ENCODE measurements at regions not wholly inside any gene's neighbourhood (a gene's known extent, or its start where the extent isn't known, plus 50 kb on each side); places are given as distances from the start of the nearest gene placed in this dataset.

DNA sequence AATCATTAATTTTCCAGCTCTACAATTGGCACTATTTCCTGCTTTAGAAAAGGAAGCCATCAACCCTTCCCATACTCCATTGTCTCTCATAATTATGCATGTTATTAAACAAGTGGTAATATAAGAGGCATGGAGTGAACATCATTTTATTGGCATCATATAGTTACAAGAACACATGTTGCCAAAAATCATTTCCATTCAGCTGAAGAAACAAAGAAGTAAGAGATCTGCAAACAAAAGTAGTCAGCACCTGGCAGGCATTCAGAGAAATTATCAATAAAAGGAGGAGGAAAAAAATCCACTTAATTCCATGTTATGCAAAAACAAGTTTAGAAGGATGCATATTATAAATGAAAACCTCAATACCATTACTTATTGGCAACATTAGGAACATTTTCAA lies 1208.2 kb upstream of the C9orf72 start:
- no peak overlapping the region for H3K27ac ChIP-seq (ENCODE audit: low read length)
- POLR2A ChIA-PET: no interaction called here
- TF ChIP-seq TCF7L2 (IDR thresholded peaks at IDR 0.05; ENCODE audit: low read depth, low read length) (no peak), SIN3A (IDR thresholded peaks at IDR 0.05; ENCODE audit: borderline replicate concordance, insufficient read depth, low read depth, low read length) (no peak), POLR2AphosphoS5 (IDR thresholded peaks at IDR 0.05; ENCODE audit: low read depth, low read length) (no peak)
- TF ChIP-seq, protein P1, sequence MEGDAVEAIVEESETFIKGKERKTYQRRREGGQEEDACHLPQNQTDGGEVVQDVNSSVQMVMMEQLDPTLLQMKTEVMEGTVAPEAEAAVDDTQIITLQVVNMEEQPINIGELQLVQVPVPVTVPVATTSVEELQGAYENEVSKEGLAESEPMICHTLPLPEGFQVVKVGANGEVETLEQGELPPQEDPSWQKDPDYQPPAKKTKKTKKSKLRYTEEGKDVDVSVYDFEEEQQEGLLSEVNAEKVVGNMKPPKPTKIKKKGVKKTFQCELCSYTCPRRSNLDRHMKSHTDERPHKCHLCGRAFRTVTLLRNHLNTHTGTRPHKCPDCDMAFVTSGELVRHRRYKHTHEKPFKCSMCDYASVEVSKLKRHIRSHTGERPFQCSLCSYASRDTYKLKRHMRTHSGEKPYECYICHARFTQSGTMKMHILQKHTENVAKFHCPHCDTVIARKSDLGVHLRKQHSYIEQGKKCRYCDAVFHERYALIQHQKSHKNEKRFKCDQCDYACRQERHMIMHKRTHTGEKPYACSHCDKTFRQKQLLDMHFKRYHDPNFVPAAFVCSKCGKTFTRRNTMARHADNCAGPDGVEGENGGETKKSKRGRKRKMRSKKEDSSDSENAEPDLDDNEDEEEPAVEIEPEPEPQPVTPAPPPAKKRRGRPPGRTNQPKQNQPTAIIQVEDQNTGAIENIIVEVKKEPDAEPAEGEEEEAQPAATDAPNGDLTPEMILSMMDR (IDR thresholded peaks at IDR 0.05): no peak
- TF ChIP-seq, protein P2, sequence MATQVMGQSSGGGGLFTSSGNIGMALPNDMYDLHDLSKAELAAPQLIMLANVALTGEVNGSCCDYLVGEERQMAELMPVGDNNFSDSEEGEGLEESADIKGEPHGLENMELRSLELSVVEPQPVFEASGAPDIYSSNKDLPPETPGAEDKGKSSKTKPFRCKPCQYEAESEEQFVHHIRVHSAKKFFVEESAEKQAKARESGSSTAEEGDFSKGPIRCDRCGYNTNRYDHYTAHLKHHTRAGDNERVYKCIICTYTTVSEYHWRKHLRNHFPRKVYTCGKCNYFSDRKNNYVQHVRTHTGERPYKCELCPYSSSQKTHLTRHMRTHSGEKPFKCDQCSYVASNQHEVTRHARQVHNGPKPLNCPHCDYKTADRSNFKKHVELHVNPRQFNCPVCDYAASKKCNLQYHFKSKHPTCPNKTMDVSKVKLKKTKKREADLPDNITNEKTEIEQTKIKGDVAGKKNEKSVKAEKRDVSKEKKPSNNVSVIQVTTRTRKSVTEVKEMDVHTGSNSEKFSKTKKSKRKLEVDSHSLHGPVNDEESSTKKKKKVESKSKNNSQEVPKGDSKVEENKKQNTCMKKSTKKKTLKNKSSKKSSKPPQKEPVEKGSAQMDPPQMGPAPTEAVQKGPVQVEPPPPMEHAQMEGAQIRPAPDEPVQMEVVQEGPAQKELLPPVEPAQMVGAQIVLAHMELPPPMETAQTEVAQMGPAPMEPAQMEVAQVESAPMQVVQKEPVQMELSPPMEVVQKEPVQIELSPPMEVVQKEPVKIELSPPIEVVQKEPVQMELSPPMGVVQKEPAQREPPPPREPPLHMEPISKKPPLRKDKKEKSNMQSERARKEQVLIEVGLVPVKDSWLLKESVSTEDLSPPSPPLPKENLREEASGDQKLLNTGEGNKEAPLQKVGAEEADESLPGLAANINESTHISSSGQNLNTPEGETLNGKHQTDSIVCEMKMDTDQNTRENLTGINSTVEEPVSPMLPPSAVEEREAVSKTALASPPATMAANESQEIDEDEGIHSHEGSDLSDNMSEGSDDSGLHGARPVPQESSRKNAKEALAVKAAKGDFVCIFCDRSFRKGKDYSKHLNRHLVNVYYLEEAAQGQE (IDR thresholded peaks at IDR 0.05; ENCODE audit: insufficient read depth in 1 of 2, low read depth in 2 of 2, low read length in 1 of 2): no peak
- no peaks in the 10 kb centered on the region for H3K4me1 ChIP-seq (ENCODE audit: control insufficient read depth, insufficient read depth, low read length)
- no TSS peak for BruUV-seq (replicated peaks)
- no peak overlapping the region for H3K4me3 ChIP-seq (ENCODE audit: low read depth in 2 of 2, low read length in 2 of 2)
- intact Hi-C loops (cut with micrococcal nuclease; ENCODE audit: unreplicated experiment): no loop called here
- no peaks in the 10 kb centered on the region for H3K36me3 ChIP-seq (ENCODE audit: control insufficient read depth, insufficient read depth, low read length)
- H3K9me3 ChIP-seq (ENCODE audit: control insufficient read depth, insufficient read depth, low read depth, low read length): no peaks in the 10 kb centered on the region
- ATAC-seq (no peak), DNase-seq (ENCODE audit: low read depth, low spot score) (no peak)
- CTCF ChIA-PET: no interaction called here
- in situ Hi-C loops (cut with HindIII; ENCODE audit: low pct_unique_long_range_greater_than_20kb, low sequenced_read_pairs): no loop called here
- no peaks in the 10 kb centered on the region for H3K27me3 ChIP-seq (ENCODE audit: control insufficient read depth, insufficient read depth, low read length)

DNA sequence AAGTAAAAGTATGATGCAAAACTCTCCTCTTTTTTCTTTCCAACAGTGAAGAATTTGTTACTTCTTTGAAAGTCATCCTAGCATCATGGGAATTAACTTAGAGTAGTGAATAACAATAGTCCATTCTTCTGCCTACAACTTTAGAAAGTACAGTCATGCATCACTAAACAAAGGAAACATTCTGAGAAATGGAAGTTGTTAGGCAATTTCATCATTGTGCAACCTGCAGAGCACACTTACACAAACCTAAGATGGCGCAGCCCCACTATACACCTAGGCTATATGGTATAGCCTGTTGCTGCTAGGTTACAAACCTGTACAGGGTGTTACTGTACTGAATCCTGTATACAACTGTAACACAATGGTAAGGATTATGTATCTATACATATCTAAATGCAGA lies 1209.3 kb upstream of the C9orf72 start:
- in situ Hi-C loops (cut with HindIII; ENCODE audit: low pct_unique_long_range_greater_than_20kb, low sequenced_read_pairs) (no loop called here), intact Hi-C loops (cut with micrococcal nuclease; ENCODE audit: unreplicated experiment) (no loop called here)
- no peaks in the 10 kb centered on the region for H3K36me3 ChIP-seq (ENCODE audit: control insufficient read depth, insufficient read depth, low read length)
- no TSS peak for BruUV-seq (replicated peaks)
- DNase-seq (ENCODE audit: low read depth, low spot score) (no peak), ATAC-seq (no peak)
- no peaks in the 10 kb centered on the region for H3K4me1 ChIP-seq (ENCODE audit: control insufficient read depth, insufficient read depth, low read length)
- ChIA-PET CTCF (no interaction called here), POLR2A (no interaction called here)
- no peaks in the 10 kb centered on the region for H3K9me3 ChIP-seq (ENCODE audit: control insufficient read depth, insufficient read depth, low read depth, low read length)
- no peak overlapping the region for H3K27ac ChIP-seq (ENCODE audit: low read length)
- H3K4me3 ChIP-seq (ENCODE audit: low read depth in 2 of 2, low read length in 2 of 2): no peak overlapping the region
- TF ChIP-seq, protein P2 (IDR thresholded peaks at IDR 0.05; ENCODE audit: insufficient read depth in 1 of 2, low read depth in 2 of 2, low read length in 1 of 2): no peak
- TF ChIP-seq, protein P1 (IDR thresholded peaks at IDR 0.05): no peak
- TF ChIP-seq TCF7L2 (IDR thresholded peaks at IDR 0.05; ENCODE audit: low read depth, low read length): no peak
- no peak for TF ChIP-seq SIN3A (IDR thresholded peaks at IDR 0.05; ENCODE audit: borderline replicate concordance, insufficient read depth, low read depth, low read length)
- no peak for TF ChIP-seq POLR2AphosphoS5 (IDR thresholded peaks at IDR 0.05; ENCODE audit: low read depth, low read length)
- no peaks in the 10 kb centered on the region for H3K27me3 ChIP-seq (ENCODE audit: control insufficient read depth, insufficient read depth, low read length)
